ENCODE measurements at regions not wholly inside any gene's neighbourhood (a gene's known extent, or its start where the extent isn't known, plus 50 kb on each side); places are given as distances from the start of the nearest gene placed in this dataset.

GRCh38 chr1:232223183-232223708, 406.7 kb downstream of the SIPA1L2 start:
- no peak overlapping the region for H3K4me3 ChIP-seq (ENCODE audit: low read depth, low read length)
- DNase-seq (ENCODE audit: low read depth): no peak
- TF ChIP-seq CTCF (IDR thresholded peaks at IDR 0.05; ENCODE audit: low read depth, low read length, missing control alignments): no peak

GRCh38 chr1:232222614-232223013, 407.3 kb downstream of the SIPA1L2 start:
- no peak overlapping the region for H3K4me3 ChIP-seq (ENCODE audit: low read depth, low read length)
- no peak for DNase-seq (ENCODE audit: low read depth)
- TF ChIP-seq CTCF (IDR thresholded peaks at IDR 0.05; ENCODE audit: low read depth, low read length, missing control alignments): no peak

GRCh38 chr1:232221802-232222499, 408.0 kb downstream of the SIPA1L2 start:
- DNase-seq (ENCODE audit: low read depth): no peak

GRCh38 chr1:232218955-232219865, 410.7 kb downstream of the SIPA1L2 start:
- H3K4me3 ChIP-seq (ENCODE audit: low read depth, low read length): no peak overlapping the region
- TF ChIP-seq CTCF (IDR thresholded peaks at IDR 0.05; ENCODE audit: low read depth, low read length, missing control alignments): no peak
- DNase-seq (ENCODE audit: low read depth): no peak

More at GRCh38 chr1:232221802-232222499, 408.0 kb downstream of the SIPA1L2 start:
- TF ChIP-seq CTCF (IDR thresholded peaks at IDR 0.05; ENCODE audit: low read depth, low read length, missing control alignments): no peak
- H3K4me3 ChIP-seq (ENCODE audit: low read depth, low read length): no peak overlapping the region

- H3K4me3 ChIP-seq (ENCODE audit: low read depth, low read length): no peak overlapping the region
- TF ChIP-seq CTCF (IDR thresholded peaks at IDR 0.05; ENCODE audit: low read depth, low read length, missing control alignments): no peak
- no peak for DNase-seq (ENCODE audit: low read depth)
Measured at GRCh38 chr1:232213928-232214327, 416.0 kb downstream of the SIPA1L2 start.

- no peak for TF ChIP-seq CTCF (IDR thresholded peaks at IDR 0.05; ENCODE audit: low read depth, low read length, missing control alignments)
- DNase-seq (ENCODE audit: low read depth): no peak
- H3K4me3 ChIP-seq (ENCODE audit: low read depth, low read length): no peak overlapping the region
Measured at GRCh38 chr1:232212253-232212652, 417.7 kb downstream of the SIPA1L2 start.
